HEK293T (cell line): ENCODE measurements at regions not wholly inside any gene's neighbourhood (a gene's known extent, or its start where the extent isn't known, plus 50 kb on each side); places are given as distances from the start of the nearest gene placed in this dataset.

Source experiments
- ELF4 ChIP-seq: fragments of 450-650 bp; IDR thresholded peaks from 2 replicates; pipeline ENCODE4 v1.6.1; 2017; ENCODE audit warnings: antibody characterized with exemption
- FOXA1 ChIP-seq: fragments of 450-650 bp; IDR thresholded peaks from 2 replicates; pipeline ENCODE4 v1.6.1; 2016; ENCODE audit warnings: mild to moderate bottlenecking
- FOXK2 ChIP-seq: fragments of 450-650 bp; IDR thresholded peaks from 2 replicates; pipeline ENCODE4 v1.6.1; 2016; ENCODE audit warnings: mild to moderate bottlenecking
- FOXM1 ChIP-seq: fragments of 450-650 bp; IDR thresholded peaks from 2 replicates; pipeline ENCODE4 v1.6.1; 2017; ENCODE audit warnings: mild to moderate bottlenecking, borderline replicate concordance
- HDGF ChIP-seq: fragments of 450-650 bp; IDR thresholded peaks from 2 replicates; pipeline ENCODE4 v1.6.1; 2017; ENCODE audit warnings: antibody characterized with exemption, borderline replicate concordance
- LEF1 ChIP-seq: fragments of 450-650 bp; IDR thresholded peaks from 2 replicates; pipeline ENCODE4 v1.6.1; 2017; ENCODE audit warnings: mild to moderate bottlenecking, borderline replicate concordance
- NFRKB ChIP-seq: fragments of 450-650 bp; IDR thresholded peaks from 2 replicates; pipeline ENCODE4 v1.6.1; 2016; ENCODE audit warnings: mild to moderate bottlenecking, moderate library complexity
- PKNOX1 ChIP-seq: fragments of 450-650 bp; IDR thresholded peaks from 2 replicates; pipeline ENCODE4 v1.6.1; 2016
- SUZ12 ChIP-seq: fragments of 450-650 bp; IDR thresholded peaks from 2 replicates; pipeline ENCODE4 v1.6.1; 2016; ENCODE audit warnings: mild to moderate bottlenecking
- TARDBP ChIP-seq: fragments of 450-650 bp; IDR thresholded peaks from 2 replicates; pipeline ENCODE4 v1.6.1; 2016
- ZNF384 ChIP-seq: fragments of 450-650 bp; IDR thresholded peaks from 2 replicates; pipeline ENCODE4 v1.6.1; 2016

DNA sequence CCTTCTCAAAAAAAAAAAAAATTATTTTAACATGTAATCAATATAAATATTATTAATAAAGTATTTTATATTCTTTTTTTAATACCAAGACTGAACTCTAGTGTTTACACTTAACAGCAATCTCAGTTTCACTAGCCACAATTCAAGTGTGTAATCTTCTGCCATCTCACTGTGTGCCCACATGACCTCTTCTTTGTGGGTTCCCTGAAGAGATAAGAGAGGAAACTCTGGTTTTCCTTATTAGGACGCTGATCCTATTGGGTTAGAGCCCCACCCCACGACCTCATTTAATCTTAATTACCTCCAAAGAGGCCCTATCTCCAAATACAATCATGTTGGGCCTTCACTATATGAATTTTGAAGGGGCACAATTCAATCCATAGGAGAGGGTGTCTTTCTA is 177.6 kb downstream of the STK31 start:
- TF ChIP-seq ELF4: no peak
- no peak for TF ChIP-seq LEF1
- no peak for TF ChIP-seq FOXA1
- no peak for TF ChIP-seq HDGF
- no peak for TF ChIP-seq ZNF384
- no peak for TF ChIP-seq NFRKB
- TF ChIP-seq FOXK2: no peak
- TF ChIP-seq PKNOX1: no peak
- no peak for TF ChIP-seq TARDBP
- TF ChIP-seq SUZ12: no peak
- no peak for TF ChIP-seq FOXM1
